GM23338 (cell line): ENCODE measurements at regions not wholly inside any gene's neighbourhood (a gene's known extent, or its start where the extent isn't known, plus 50 kb on each side); places are given as distances from the start of the nearest gene placed in this dataset.

ENCODE experiments used
- ATAC-seq: fragments of 200-7000 bp; cut with Tn5 transposase; 3 replicates; pipeline ENCODE4 v1.9.1; 2020
- DNase-seq: peaks from one replicate; pipeline ENCODE4 v3.0.0-alpha.2; 2015; ENCODE audit warnings: low spot score
- H2AFZ ChIP-seq: fragments of 200-600 bp; sonication (generic); 2 replicates; pipeline ENCODE4 v1.8.0; 2016; ENCODE audit warnings: antibody characterized with exemption, mild to moderate bottlenecking, moderate library complexity
- H3F3A ChIP-seq: fragments of 200-600 bp; sonication (generic); replicated peaks from 2 replicates; pipeline ENCODE4 v1.8.0; 2017; ENCODE audit warnings: antibody characterized with exemption, mixed run types, low read depth
- H3K27ac ChIP-seq: fragments of 200-600 bp; sonication (generic); 2 replicates; pipeline ENCODE4 v1.6.1; 2016; ENCODE audit warnings: low read depth
- H3K27me3 ChIP-seq: fragments of 200-600 bp; sonication (generic); 2 replicates; pipeline ENCODE4 v1.8.0; 2016; ENCODE audit warnings: mild to moderate bottlenecking, mixed run types, moderate library complexity; ENCODE audit not compliant: insufficient read depth
- H3K36me3 ChIP-seq: fragments of 200-600 bp; sonication (generic); 2 replicates; pipeline ENCODE4 v1.8.0; 2016; ENCODE audit warnings: mild to moderate bottlenecking; ENCODE audit not compliant: insufficient read depth
- H3K4me1 ChIP-seq: fragments of 200-600 bp; sonication (generic); 2 replicates; pipeline ENCODE4 v1.8.0; 2016; ENCODE audit warnings: mild to moderate bottlenecking, moderate library complexity; ENCODE audit not compliant: insufficient read depth
- H3K4me2 ChIP-seq: fragments of 200-600 bp; sonication (generic); 2 replicates; pipeline ENCODE4 v1.7.1; 2017; ENCODE audit warnings: mixed run types
- H3K4me3 ChIP-seq: fragments of 200-600 bp; sonication (generic); 2 replicates; pipeline ENCODE4 v1.6.1; 2016; ENCODE audit warnings: mixed run types
- H3K79me2 ChIP-seq: fragments of 200-600 bp; sonication (generic); replicated peaks from 2 replicates; pipeline ENCODE4 v1.8.0; 2017; ENCODE audit warnings: mild to moderate bottlenecking; ENCODE audit not compliant: insufficient read depth
- H3K9me2 ChIP-seq: fragments of 200-600 bp; sonication (generic); 2 replicates; pipeline ENCODE4 v1.8.0; 2017; ENCODE audit not compliant: insufficient read depth
- H4K20me1 ChIP-seq: fragments of 200-600 bp; sonication (generic); replicated peaks from 2 replicates; pipeline ENCODE4 v1.8.0; 2017; ENCODE audit warnings: mild to moderate bottlenecking; ENCODE audit not compliant: insufficient read depth
- H3K27ac Mint-ChIP-seq: 2 replicates; pipeline ENCODE4 v1.8.0; 2020; ENCODE audit warnings: inconsistent platforms, mild to moderate bottlenecking, moderate library complexity, mixed read lengths
- H3K27me3 Mint-ChIP-seq: 3 replicates; pipeline ENCODE4 v1.8.0; 2022; ENCODE audit warnings: low read depth, mild to moderate bottlenecking, moderate library complexity, mixed read lengths, inconsistent platforms; ENCODE audit not compliant: insufficient read depth, poor library complexity
- H3K36me3 Mint-ChIP-seq: 3 replicates; pipeline ENCODE4 v1.8.0; 2021; ENCODE audit warnings: low read depth, mild to moderate bottlenecking, inconsistent platforms, moderate library complexity, mixed read lengths
- H3K4me1 Mint-ChIP-seq: 3 replicates; pipeline ENCODE4 v1.8.0; 2020; ENCODE audit warnings: mild to moderate bottlenecking, inconsistent platforms, mixed read lengths
- H3K4me3 Mint-ChIP-seq: 3 replicates; pipeline ENCODE4 v1.8.0; 2021; ENCODE audit warnings: moderate library complexity, mild to moderate bottlenecking, inconsistent platforms, mixed read lengths
- H3K9me3 Mint-ChIP-seq: 3 replicates; pipeline ENCODE4 v1.8.0; 2020; ENCODE audit warnings: moderate library complexity, mild to moderate bottlenecking, inconsistent platforms, mixed read lengths
- CREB1 ChIP-seq: fragments of 250-450 bp; sonication (Bioruptor Pico); IDR thresholded peaks from 2 replicates; pipeline ENCODE4 v1.5.0; 2020; ENCODE audit warnings: low read depth, mild to moderate bottlenecking, moderate library complexity
- CTCF ChIP-seq, 2 experiments: fragments of 200-600 bp in 1 of 2; sonication (generic) in 1 of 2; conservative IDR thresholded peaks; 2 replicates each; pipeline versions ENCODE4 v1.5.1 to v1.6.1; 2016 to 2017; ENCODE audit warnings: antibody characterized with exemption in 2 of 2, low read depth in 2 of 2, mild to moderate bottlenecking in 2 of 2, moderate library complexity in 1 of 2
- EZH2 ChIP-seq: fragments of 200-600 bp; sonication (generic); IDR thresholded peaks from one replicate; pipeline ENCODE4 v1.8.0; 2017; ENCODE audit warnings: antibody characterized with exemption, mild to moderate bottlenecking, low read depth; ENCODE audit not compliant: unreplicated experiment
- EZH2phosphoT487 ChIP-seq: fragments of 200-600 bp; sonication (generic); IDR thresholded peaks from one replicate; pipeline ENCODE4 v1.8.1; 2018; ENCODE audit warnings: antibody characterized with exemption; ENCODE audit not compliant: unreplicated experiment
- NANOG ChIP-seq: IDR thresholded peaks from 2 replicates; pipeline ENCODE4 v1.6.1; 2016; ENCODE audit warnings: antibody characterized with exemption, borderline replicate concordance
- STAT1 ChIP-seq: IDR thresholded peaks from one replicate; pipeline ENCODE4 v1.6.1; 2016; ENCODE audit warnings: antibody characterized with exemption; ENCODE audit not compliant: unreplicated experiment
- ZNF462 ChIP-seq: fragments of 250-450 bp; sonication (Bioruptor Pico); IDR thresholded peaks from 2 replicates; pipeline ENCODE4 v1.5.0; 2020; ENCODE audit warnings: mild to moderate bottlenecking, moderate library complexity
- TF ChIP-seq, protein P1 (sequence below): IDR thresholded peaks from one replicate; pipeline ENCODE4 v1.6.1; 2018; ENCODE audit warnings: antibody characterized with exemption; ENCODE audit not compliant: unreplicated experiment

GRCh38 chr3:177525987-177526712 lies 328.9 kb upstream of the TBL1XR1 start:
- Mint-ChIP-seq H3K27ac (no peak overlapping the region), H3K4me1 (peaks cover 10% of the 10 kb centered on the region; the same call in 2 of the 3 replicates), H3K9me3 (no peaks in the 10 kb centered on the region; the same call in 2 of the 3 replicates), H3K27me3 (no peaks in the 10 kb centered on the region), H3K36me3 (no peaks in the 10 kb centered on the region), H3K4me3 (no peak overlapping the region)
- Histone ChIP-seq H3K27me3 (no peaks in the 10 kb centered on the region), H3K9me2 (no peaks in the 10 kb centered on the region), H3K36me3 (no peaks in the 10 kb centered on the region), H3F3A (no peaks in the 10 kb centered on the region), H3K27ac (no peak overlapping the region), H3K4me2 (no peak overlapping the region), H3K4me3 (no peak overlapping the region), H3K79me2 (no peaks in the 10 kb centered on the region), H4K20me1 (no peaks in the 10 kb centered on the region), H3K4me1 (peaks cover 8% of the 10 kb centered on the region), H2AFZ (0 out of 2 replicates have a peak overlapping the region, but pooled peaks have one; percentile 32)
- no peak for ATAC-seq
- no peak for DNase-seq
- TF ChIP-seq CTCF (conservative IDR thresholded peaks at IDR 0.05; ENCODE audit: low read depth in 2 of 2): no peak
- TF ChIP-seq, protein P1, sequence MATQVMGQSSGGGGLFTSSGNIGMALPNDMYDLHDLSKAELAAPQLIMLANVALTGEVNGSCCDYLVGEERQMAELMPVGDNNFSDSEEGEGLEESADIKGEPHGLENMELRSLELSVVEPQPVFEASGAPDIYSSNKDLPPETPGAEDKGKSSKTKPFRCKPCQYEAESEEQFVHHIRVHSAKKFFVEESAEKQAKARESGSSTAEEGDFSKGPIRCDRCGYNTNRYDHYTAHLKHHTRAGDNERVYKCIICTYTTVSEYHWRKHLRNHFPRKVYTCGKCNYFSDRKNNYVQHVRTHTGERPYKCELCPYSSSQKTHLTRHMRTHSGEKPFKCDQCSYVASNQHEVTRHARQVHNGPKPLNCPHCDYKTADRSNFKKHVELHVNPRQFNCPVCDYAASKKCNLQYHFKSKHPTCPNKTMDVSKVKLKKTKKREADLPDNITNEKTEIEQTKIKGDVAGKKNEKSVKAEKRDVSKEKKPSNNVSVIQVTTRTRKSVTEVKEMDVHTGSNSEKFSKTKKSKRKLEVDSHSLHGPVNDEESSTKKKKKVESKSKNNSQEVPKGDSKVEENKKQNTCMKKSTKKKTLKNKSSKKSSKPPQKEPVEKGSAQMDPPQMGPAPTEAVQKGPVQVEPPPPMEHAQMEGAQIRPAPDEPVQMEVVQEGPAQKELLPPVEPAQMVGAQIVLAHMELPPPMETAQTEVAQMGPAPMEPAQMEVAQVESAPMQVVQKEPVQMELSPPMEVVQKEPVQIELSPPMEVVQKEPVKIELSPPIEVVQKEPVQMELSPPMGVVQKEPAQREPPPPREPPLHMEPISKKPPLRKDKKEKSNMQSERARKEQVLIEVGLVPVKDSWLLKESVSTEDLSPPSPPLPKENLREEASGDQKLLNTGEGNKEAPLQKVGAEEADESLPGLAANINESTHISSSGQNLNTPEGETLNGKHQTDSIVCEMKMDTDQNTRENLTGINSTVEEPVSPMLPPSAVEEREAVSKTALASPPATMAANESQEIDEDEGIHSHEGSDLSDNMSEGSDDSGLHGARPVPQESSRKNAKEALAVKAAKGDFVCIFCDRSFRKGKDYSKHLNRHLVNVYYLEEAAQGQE: no peak
- no peak for TF ChIP-seq NANOG
- TF ChIP-seq EZH2: no peak
- no peak for TF ChIP-seq ZNF462
- no peak for TF ChIP-seq CREB1 (CRISPR knock-in tag)
- TF ChIP-seq EZH2phosphoT487: no peak
- TF ChIP-seq STAT1: no peak
